Breast epithelium (tissue), 3 donors: ENCODE measurements at regions not wholly inside any gene's neighbourhood (a gene's known extent, or its start where the extent isn't known, plus 50 kb on each side); places are given as distances from the start of the nearest gene placed in this dataset.
"Not testable (repeated sequence)": the region's sequence is repeated elsewhere in the genome, so short reads cannot be mapped to it uniquely, and the experiment has no call there.

Source experiments
- POLR2AphosphoS5 ChIP-seq, 3 donors: sonication (generic); formaldehyde crosslinking; IDR thresholded peaks; one replicate each; pipeline ENCODE4 v1.6.1; 2017; ENCODE audit warnings: antibody characterized with exemption in 3 of 3
- TF ChIP-seq, protein P1 (sequence below), 3 donors: fragments of 450-650 bp; IDR thresholded peaks; one replicate each; pipeline ENCODE4 v1.5.1; 2016 to 2017; ENCODE audit warnings: antibody characterized with exemption in 3 of 3, mild to moderate bottlenecking in 3 of 3, moderate library complexity in 3 of 3

DNA sequence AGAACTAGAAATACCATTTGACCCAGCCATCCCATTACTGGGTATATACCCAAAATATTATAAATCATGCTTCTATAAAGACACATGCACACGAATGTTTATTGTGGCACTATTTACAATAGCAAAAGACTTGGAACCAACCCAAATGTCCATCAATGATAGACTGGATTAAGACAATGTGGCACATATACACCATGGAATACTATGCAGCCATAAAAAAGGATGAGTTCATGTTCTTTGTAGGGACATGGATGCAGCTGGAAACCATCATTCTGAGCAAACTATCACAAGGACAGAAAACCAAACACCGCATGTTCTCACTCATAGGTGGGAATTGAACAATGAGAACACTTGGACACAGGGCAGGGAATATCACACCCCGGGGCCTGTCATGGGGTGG, 110.8 kb downstream of the PJA1 start:
- TF ChIP-seq, protein P1, sequence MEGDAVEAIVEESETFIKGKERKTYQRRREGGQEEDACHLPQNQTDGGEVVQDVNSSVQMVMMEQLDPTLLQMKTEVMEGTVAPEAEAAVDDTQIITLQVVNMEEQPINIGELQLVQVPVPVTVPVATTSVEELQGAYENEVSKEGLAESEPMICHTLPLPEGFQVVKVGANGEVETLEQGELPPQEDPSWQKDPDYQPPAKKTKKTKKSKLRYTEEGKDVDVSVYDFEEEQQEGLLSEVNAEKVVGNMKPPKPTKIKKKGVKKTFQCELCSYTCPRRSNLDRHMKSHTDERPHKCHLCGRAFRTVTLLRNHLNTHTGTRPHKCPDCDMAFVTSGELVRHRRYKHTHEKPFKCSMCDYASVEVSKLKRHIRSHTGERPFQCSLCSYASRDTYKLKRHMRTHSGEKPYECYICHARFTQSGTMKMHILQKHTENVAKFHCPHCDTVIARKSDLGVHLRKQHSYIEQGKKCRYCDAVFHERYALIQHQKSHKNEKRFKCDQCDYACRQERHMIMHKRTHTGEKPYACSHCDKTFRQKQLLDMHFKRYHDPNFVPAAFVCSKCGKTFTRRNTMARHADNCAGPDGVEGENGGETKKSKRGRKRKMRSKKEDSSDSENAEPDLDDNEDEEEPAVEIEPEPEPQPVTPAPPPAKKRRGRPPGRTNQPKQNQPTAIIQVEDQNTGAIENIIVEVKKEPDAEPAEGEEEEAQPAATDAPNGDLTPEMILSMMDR (IDR thresholded peaks at IDR 0.05): not testable (repeated sequence)
- not testable (repeated sequence) for TF ChIP-seq POLR2AphosphoS5 (IDR thresholded peaks at IDR 0.05)
